Mucosa of descending colon (tissue), 3 donors: ENCODE measurements at regions not wholly inside any gene's neighbourhood (a gene's known extent, or its start where the extent isn't known, plus 50 kb on each side); places are given as distances from the start of the nearest gene placed in this dataset.
"Not testable (repeated sequence)": the region's sequence is repeated elsewhere in the genome, so short reads cannot be mapped to it uniquely, and the experiment has no call there.

ENCODE experiments used
- ATAC-seq: fragments of 200-7000 bp; cut with Tn5 transposase; one replicate; pipeline ENCODE4 v1.9.1; 2020; ENCODE audit warnings: mild to moderate bottlenecking, moderate library complexity
- DNase-seq, 3 donors: peaks; one replicate each; pipeline ENCODE4 v3.0.0-alpha.2; 2020
- H3K36me3 ChIP-seq: fragments of 200-600 bp; one replicate; pipeline ENCODE4 v1.8.0; 2021; ENCODE audit warnings: low read depth, mild to moderate bottlenecking
- H3K4me1 ChIP-seq: fragments of 200-600 bp; one replicate; pipeline ENCODE4 v1.8.0; 2021; ENCODE audit warnings: low read depth, mild to moderate bottlenecking
- H3K4me3 ChIP-seq: fragments of 200-600 bp; one replicate; pipeline ENCODE4 v1.8.0; 2021; ENCODE audit warnings: mild to moderate bottlenecking
- H3K9me3 ChIP-seq: fragments of 200-600 bp; one replicate; pipeline ENCODE4 v1.8.0; 2021; ENCODE audit warnings: mild to moderate bottlenecking
- intact Hi-C, 2 donors: fragments of 100-400 bp; cut with DNase I in 1 of 2; cut with micrococcal nuclease in 1 of 2; formaldehyde crosslinking; loops; one replicate each; pipeline versions ENCODE4 v1.11.0 to v1.11.1; 2022; cut with DNase I, micrococcal nuclease
- TF ChIP-seq, protein P1 (sequence below): fragments of 200-600 bp; IDR thresholded peaks from one replicate; pipeline ENCODE4 v1.8.0; 2022; ENCODE audit warnings: antibody characterized with exemption, mild to moderate bottlenecking
- donor health status: DM: no; HTN: no; CAD: no; lungs with moderate emphysema.
- donor health status: DM: no; HTN: no; CAD: no.
- donor health status: DM: no; HTN: yes; CAD: no.

DNA sequence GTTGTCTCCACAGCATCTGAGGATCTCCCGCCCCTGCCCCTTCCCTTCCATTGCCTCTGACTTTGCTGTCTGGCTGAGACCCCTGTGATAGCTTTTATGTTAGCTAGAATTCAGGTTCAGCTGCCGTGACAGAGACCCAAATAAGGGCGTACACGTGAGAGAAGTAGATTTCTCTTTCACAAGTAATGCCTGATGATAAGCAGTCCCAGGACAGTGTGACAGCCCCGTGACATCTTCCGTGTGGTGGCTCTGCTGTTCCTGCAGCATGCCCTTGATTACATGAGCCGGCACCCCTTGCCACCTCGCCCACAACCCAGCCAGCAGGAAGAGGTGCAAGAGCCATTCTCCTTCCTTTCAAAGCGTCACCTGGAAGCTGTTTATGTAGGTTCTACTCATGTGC is 130.9 kb upstream of the PODXL start:
- Histone ChIP-seq H3K4me1 (peaks cover 7% of the 10 kb centered on the region), H3K9me3 (no peaks in the 10 kb centered on the region), H3K36me3 (no peaks in the 10 kb centered on the region), H3K4me3 (no peak overlapping the region)
- TF ChIP-seq, protein P1, sequence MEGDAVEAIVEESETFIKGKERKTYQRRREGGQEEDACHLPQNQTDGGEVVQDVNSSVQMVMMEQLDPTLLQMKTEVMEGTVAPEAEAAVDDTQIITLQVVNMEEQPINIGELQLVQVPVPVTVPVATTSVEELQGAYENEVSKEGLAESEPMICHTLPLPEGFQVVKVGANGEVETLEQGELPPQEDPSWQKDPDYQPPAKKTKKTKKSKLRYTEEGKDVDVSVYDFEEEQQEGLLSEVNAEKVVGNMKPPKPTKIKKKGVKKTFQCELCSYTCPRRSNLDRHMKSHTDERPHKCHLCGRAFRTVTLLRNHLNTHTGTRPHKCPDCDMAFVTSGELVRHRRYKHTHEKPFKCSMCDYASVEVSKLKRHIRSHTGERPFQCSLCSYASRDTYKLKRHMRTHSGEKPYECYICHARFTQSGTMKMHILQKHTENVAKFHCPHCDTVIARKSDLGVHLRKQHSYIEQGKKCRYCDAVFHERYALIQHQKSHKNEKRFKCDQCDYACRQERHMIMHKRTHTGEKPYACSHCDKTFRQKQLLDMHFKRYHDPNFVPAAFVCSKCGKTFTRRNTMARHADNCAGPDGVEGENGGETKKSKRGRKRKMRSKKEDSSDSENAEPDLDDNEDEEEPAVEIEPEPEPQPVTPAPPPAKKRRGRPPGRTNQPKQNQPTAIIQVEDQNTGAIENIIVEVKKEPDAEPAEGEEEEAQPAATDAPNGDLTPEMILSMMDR, result no peak
- intact Hi-C loops, result loop anchor here in 1 of 2 donors (10.0 kb wide), 1 partner anchor 898 kb away; no protein-coding TSS in a partner anchor
- DNase-seq (no peak), ATAC-seq (no peak)

DNA sequence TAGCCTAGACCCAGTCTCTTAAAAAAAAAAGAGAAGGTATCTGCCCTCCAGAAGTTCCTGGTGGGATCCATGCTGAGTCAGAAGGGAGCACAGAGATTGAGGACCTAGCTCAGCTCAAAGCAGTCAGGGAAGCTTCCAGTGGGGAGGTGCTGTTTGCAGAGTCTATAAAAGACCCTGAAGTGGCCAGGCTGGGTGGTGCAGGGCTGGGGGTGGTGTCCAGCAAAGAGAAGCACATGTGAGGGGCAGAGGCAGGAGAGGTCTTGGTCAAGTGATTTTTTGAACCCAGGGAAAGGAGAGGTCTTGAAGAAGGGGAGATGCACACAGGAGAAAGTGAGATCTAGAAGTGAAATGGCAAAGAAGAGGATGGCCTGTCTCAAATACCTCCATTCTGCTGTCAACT is 130.4 kb upstream of the PODXL start:
- Histone ChIP-seq H3K4me1 (peaks cover 3% of the 10 kb centered on the region), H3K9me3 (no peaks in the 10 kb centered on the region), H3K4me3 (no peak overlapping the region), H3K36me3 (no peaks in the 10 kb centered on the region)
- ATAC-seq (no peak), DNase-seq (no peak)
- TF ChIP-seq, protein P1, result no peak
- intact Hi-C loops, result loop anchor here in 1 of 2 donors (10.0 kb wide), 1 partner anchor 898 kb away; no protein-coding TSS in a partner anchor

DNA sequence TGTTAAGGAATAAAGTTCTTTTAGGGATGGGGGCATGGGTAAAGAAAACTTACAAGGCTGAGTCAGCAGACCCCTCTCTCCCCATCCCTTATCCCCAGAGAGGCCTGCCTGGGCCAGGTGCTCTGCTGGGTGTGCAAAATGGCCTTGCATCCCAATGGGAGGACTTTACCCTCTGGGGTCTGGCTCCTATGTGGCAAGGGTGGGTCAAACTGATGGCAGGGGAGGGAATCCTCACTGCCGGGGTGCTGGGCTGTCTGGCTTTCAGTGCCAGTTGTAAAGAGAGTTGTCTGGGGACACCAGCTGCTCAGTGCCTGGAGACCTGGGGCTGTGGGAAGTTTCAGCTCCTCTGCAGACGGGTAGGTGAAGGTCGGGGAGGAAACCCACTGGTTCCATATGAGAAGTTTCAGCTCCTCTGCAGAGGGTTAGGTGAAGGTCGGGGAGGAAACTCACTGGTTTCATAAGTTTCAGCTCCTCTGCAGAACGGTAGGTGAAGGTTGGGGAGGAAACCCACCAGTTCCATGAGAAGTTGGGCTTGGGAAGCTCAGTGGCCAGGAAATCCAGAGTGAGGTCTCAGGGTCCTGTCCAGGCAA is 127.2 kb upstream of the PODXL start:
- TF ChIP-seq, protein P1, result no peak
- no peaks in the 10 kb centered on the region for H3K36me3 ChIP-seq

DNA sequence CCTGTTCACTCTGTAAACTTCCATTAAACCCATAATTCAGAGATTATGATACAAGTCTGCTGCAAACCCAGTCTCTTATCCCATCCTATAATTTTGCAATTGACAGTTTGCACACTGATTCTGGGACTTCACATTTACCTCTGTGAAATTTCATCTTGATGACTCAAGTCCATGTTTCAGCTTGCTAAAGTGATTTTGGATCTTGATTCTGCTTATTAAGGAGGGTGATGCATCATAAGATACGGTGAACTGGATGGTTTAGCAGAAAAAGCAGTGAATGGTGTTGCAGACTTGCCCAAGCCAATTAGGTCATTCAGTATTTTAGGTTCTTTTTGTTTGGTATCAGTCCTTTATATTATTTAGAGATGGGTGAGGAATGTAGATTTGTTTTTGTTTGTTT is 125.5 kb upstream of the PODXL start:
- Histone ChIP-seq H3K36me3 (no peaks in the 10 kb centered on the region), H3K4me3 (no peak overlapping the region), H3K4me1 (no peaks in the 10 kb centered on the region), H3K9me3 (no peaks in the 10 kb centered on the region)
- TF ChIP-seq, protein P1, result no peak
- DNase-seq, result no peak
- ATAC-seq, result no peak
- intact Hi-C loops, result loop anchor here in 1 of 2 donors (10.0 kb wide), 1 partner anchor 903 kb away; no protein-coding TSS in a partner anchor

More for the DNA sequence above, 127.2 kb upstream of the PODXL start:
- DNase-seq, result no peak
- H3K9me3 ChIP-seq, result no peaks in the 10 kb centered on the region
- intact Hi-C loops, result loop anchor here in 1 of 2 donors (10.0 kb wide), 1 partner anchor 901 kb away; no protein-coding TSS in a partner anchor
- H3K4me3 ChIP-seq, result no peak overlapping the region
- ATAC-seq, result no peak
- no peaks in the 10 kb centered on the region for H3K4me1 ChIP-seq

DNA sequence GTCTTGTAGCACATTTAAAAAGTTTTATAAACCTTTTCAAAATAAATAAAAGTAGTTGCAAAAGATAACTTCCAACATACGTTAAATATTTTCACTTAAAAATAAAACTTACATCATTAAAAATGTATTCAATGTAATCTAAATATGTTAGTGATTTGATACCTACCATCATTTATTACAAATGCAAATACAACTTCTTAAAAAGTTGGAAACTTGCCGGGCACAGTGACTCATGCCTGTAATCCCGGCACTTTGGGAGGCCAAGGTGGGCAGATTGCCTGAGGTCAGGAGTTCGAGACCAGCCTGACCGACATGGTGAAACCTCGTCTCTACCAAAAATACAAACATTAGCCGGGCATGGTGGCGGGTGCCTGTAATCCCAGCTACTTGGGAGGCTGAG is 122.6 kb upstream of the PODXL start:
- H3K9me3 ChIP-seq, intact Hi-C loops, ATAC-seq, DNase-seq, H3K4me3 ChIP-seq, H3K36me3 ChIP-seq, H3K4me1 ChIP-seq: not testable (repeated sequence)

DNA sequence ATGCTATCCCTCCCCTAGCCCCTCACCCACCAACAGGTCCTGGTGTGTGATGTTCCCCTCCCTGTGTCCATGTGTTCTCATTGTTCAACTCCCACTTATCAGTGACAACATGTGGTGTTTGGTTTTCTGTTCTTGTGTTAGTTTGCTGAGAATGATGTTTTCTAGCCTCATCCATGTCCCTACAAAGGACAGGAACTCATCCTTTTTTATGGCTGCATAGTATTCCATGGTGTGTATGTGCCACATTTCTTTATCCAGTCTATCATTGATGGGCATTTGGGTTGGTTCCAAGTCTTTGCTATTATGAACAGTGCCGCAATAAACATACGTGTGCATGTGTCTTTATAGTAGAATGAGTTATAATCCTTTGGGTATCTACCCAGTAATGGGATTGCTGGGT is 120.4 kb upstream of the PODXL start:
- H3K4me3 ChIP-seq, H3K9me3 ChIP-seq, intact Hi-C loops, H3K4me1 ChIP-seq, ATAC-seq, DNase-seq, H3K36me3 ChIP-seq: not testable (repeated sequence)

DNA sequence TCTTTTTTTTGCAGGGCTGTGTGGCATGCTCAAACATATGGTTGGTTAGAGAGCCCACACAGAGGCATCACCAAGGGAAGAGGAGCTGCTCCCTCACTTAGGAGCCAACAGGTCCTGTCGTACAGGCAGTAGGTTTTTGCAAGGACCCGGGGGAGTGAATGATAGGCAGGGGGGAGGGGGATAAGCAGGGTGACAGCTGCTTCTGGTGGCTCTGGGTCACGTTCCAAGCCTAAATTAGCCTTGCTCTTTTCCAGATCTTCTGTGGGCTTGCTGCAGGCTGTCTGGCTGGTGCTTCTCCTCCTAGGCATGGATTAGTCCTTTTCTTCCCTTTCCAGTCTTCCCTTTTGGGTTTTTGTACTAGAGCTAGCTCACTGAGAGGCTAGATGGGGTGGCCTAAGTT is 117.7 kb upstream of the PODXL start:
- no peaks in the 10 kb centered on the region for H3K9me3 ChIP-seq
- no peaks in the 10 kb centered on the region for H3K4me1 ChIP-seq
- H3K36me3 ChIP-seq, result no peaks in the 10 kb centered on the region
- no peak overlapping the region for H3K4me3 ChIP-seq
- ATAC-seq (no peak), DNase-seq (no peak)
- intact Hi-C loops, result no loop called here
- TF ChIP-seq, protein P1, result no peak
